ENCODE measurements at regions not wholly inside any gene's neighbourhood (a gene's known extent, or its start where the extent isn't known, plus 50 kb on each side); places are given as distances from the start of the nearest gene placed in this dataset.

- no peaks in the 10 kb centered on the region for H3K79me2 ChIP-seq (ENCODE audit: control insufficient read depth, low read length)
- H3K27me3 ChIP-seq (ENCODE audit: control insufficient read depth, low read length): no peaks in the 10 kb centered on the region
- no peak overlapping the region for H3K27ac ChIP-seq (ENCODE audit: low read depth, low read length)
- H3K36me3 ChIP-seq (ENCODE audit: control insufficient read depth, low read length): no peaks in the 10 kb centered on the region
- H3K9me2 ChIP-seq (replicated peaks; ENCODE audit: control insufficient read depth, low read length): no peaks in the 10 kb centered on the region
- no peaks in the 10 kb centered on the region for H3K9me3 ChIP-seq (ENCODE audit: control insufficient read depth, insufficient read depth, low read length)
- H3K4me2 ChIP-seq (ENCODE audit: low read length): no peak overlapping the region
- H3K4me1 ChIP-seq (ENCODE audit: control insufficient read depth, low read length): no peaks in the 10 kb centered on the region
- no peaks in the 10 kb centered on the region for H4K20me1 ChIP-seq (ENCODE audit: control insufficient read depth, insufficient read depth, low read depth, low read length)
- H3F3A ChIP-seq (ENCODE audit: control insufficient read depth, insufficient read depth): no peaks in the 10 kb centered on the region
- TF ChIP-seq EZH2phosphoT487 (IDR thresholded peaks at IDR 0.05; ENCODE audit: borderline replicate concordance, low read length) (no peak), CTCF (IDR thresholded peaks at IDR 0.05; ENCODE audit: low read depth, low read length, poor library complexity, severe bottlenecking) (no peak)
- no peak overlapping the region for H3K4me3 ChIP-seq (ENCODE audit: low read length)
These were observed 195.5 kb upstream of the DUSP10 start for GRCh38 chr1:221937155-221937953.

GRCh38 chr1:221933814-221934213 is 191.9 kb upstream of the DUSP10 start:
- Histone ChIP-seq H4K20me1 (ENCODE audit: control insufficient read depth, insufficient read depth, low read depth, low read length) (no peaks in the 10 kb centered on the region), H3K36me3 (ENCODE audit: control insufficient read depth, low read length) (no peaks in the 10 kb centered on the region), H3K9me2 (replicated peaks; ENCODE audit: control insufficient read depth, low read length) (no peaks in the 10 kb centered on the region), H3K4me3 (ENCODE audit: low read length) (no peak overlapping the region), H3K9me3 (ENCODE audit: control insufficient read depth, insufficient read depth, low read length) (no peaks in the 10 kb centered on the region), H3K4me2 (ENCODE audit: low read length) (no peak overlapping the region), H3K27ac (ENCODE audit: low read depth, low read length) (no peak overlapping the region), H3K4me1 (ENCODE audit: control insufficient read depth, low read length) (no peaks in the 10 kb centered on the region), H3K79me2 (ENCODE audit: control insufficient read depth, low read length) (no peaks in the 10 kb centered on the region), H3K27me3 (ENCODE audit: control insufficient read depth, low read length) (no peaks in the 10 kb centered on the region), H3F3A (ENCODE audit: control insufficient read depth, insufficient read depth) (no peaks in the 10 kb centered on the region)
- no peak for TF ChIP-seq EZH2phosphoT487 (IDR thresholded peaks at IDR 0.05; ENCODE audit: borderline replicate concordance, low read length)
- TF ChIP-seq CTCF (IDR thresholded peaks at IDR 0.05; ENCODE audit: low read depth, low read length, poor library complexity, severe bottlenecking): no peak

- Histone ChIP-seq H3K9me2 (replicated peaks; ENCODE audit: control insufficient read depth, low read length) (no peaks in the 10 kb centered on the region), H3F3A (ENCODE audit: control insufficient read depth, insufficient read depth) (no peaks in the 10 kb centered on the region), H3K4me3 (ENCODE audit: low read length) (no peak overlapping the region), H3K4me2 (ENCODE audit: low read length) (no peak overlapping the region), H3K27ac (ENCODE audit: low read depth, low read length) (no peak overlapping the region), H3K79me2 (ENCODE audit: control insufficient read depth, low read length) (no peaks in the 10 kb centered on the region), H3K9me3 (ENCODE audit: control insufficient read depth, insufficient read depth, low read length) (no peaks in the 10 kb centered on the region), H3K4me1 (ENCODE audit: control insufficient read depth, low read length) (no peaks in the 10 kb centered on the region), H3K27me3 (ENCODE audit: control insufficient read depth, low read length) (no peaks in the 10 kb centered on the region), H3K36me3 (ENCODE audit: control insufficient read depth, low read length) (no peaks in the 10 kb centered on the region), H4K20me1 (ENCODE audit: control insufficient read depth, insufficient read depth, low read depth, low read length) (no peaks in the 10 kb centered on the region)
- TF ChIP-seq EZH2phosphoT487 (IDR thresholded peaks at IDR 0.05; ENCODE audit: borderline replicate concordance, low read length) (no peak), CTCF (IDR thresholded peaks at IDR 0.05; ENCODE audit: low read depth, low read length, poor library complexity, severe bottlenecking) (no peak)
These were observed 184.6 kb upstream of the DUSP10 start for GRCh38 chr1:221926441-221926840.
